Endothelial cell of umbilical vein (primary cell): ENCODE measurements at regions not wholly inside any gene's neighbourhood (a gene's known extent, or its start where the extent isn't known, plus 50 kb on each side); places are given as distances from the start of the nearest gene placed in this dataset.

Experiments
- BruUV-seq: library from RNA; stranded (reverse); fragments of 400-500 nt; replicated peaks from 2 replicates; lab custom pipeline; 2021; lab: Mats Ljungman, UMichigan
- CTCF ChIA-PET: fragments of 300-600, 350-600 bp; sonication (Branson Sonifier 250); formaldehyde crosslinking; loops from one replicate; lab custom pipeline; 2021; ENCODE audit warnings: antibody characterized with exemption, inconsistent platforms; lab: Charles Lee
- POLR2A ChIA-PET: fragments of 300-600, 350-600 bp; sonication (Branson Sonifier 250); formaldehyde crosslinking; loops from one replicate; lab custom pipeline; 2021; ENCODE audit warnings: antibody characterized with exemption, inconsistent platforms; lab: Charles Lee
- DNase-seq: peaks from one replicate; pipeline ENCODE4 v3.0.0-alpha.2; 2011; ENCODE audit warnings: low read depth, low spot score
- FAIRE-seq: peaks from 2 replicates; lab custom pipeline; 2011; peaks lifted over from hg19 to GRCh38; lab: Jason Lieb, UNC
- H2AFZ ChIP-seq: 2 replicates; pipeline ENCODE4 v1.6.0; 2012; ENCODE audit warnings: low read depth, low read length, control low read depth, inconsistent platforms
- H3K27ac ChIP-seq: 2 replicates; pipeline ENCODE4 v1.5.1; 2011; ENCODE audit warnings: low read depth, mild to moderate bottlenecking, control low read depth, low read length, moderate library complexity; ENCODE audit not compliant: insufficient read depth
- H3K27me3 ChIP-seq, 2 experiments: 2 replicates each; pipeline versions ENCODE4 v1.6.0 to v1.6.1; 2011; ENCODE audit warnings: low read length in 2 of 2, mixed read lengths in 1 of 2; ENCODE audit not compliant: control insufficient read depth in 2 of 2, insufficient read depth in 2 of 2
- H3K36me3 ChIP-seq, 2 experiments: 2 replicates in 1 of 2; 3 replicates in 1 of 2; pipeline ENCODE4 v1.5.1; 2011; ENCODE audit warnings: low read length in 2 of 2, mild to moderate bottlenecking in 1 of 2, moderate library complexity in 1 of 2; ENCODE audit not compliant: control insufficient read depth in 2 of 2, insufficient read depth in 2 of 2; ENCODE audit errors: extremely low read depth in 1 of 2
- H3K4me1 ChIP-seq: 3 replicates; pipeline ENCODE4 v1.5.1; 2011; ENCODE audit warnings: mild to moderate bottlenecking, low read length; ENCODE audit not compliant: control insufficient read depth, insufficient read depth; ENCODE audit errors: extremely low read depth
- H3K4me2 ChIP-seq: 2 replicates; pipeline ENCODE4 v1.6.1; 2011; ENCODE audit warnings: low read length, control low read depth, mixed read lengths; ENCODE audit not compliant: insufficient read depth
- H3K4me3 ChIP-seq, 3 experiments: fragments of 200-600 bp in 1 of 3; sonication (generic), shearing (Covaris generic) in 1 of 3; replicated peaks in 1 of 3; 2 replicates each; pipeline ENCODE4 v1.5.1; 2011 to 2016; ENCODE audit warnings: control low read depth in 3 of 3, low read length in 3 of 3, mild to moderate bottlenecking in 2 of 3, inconsistent platforms in 1 of 3, low read depth in 1 of 3, moderate library complexity in 1 of 3; ENCODE audit not compliant: insufficient read depth in 1 of 3
- H3K79me2 ChIP-seq: 2 replicates; pipeline ENCODE4 v1.6.0; 2012; ENCODE audit warnings: low read length, inconsistent platforms; ENCODE audit not compliant: control insufficient read depth, insufficient read depth
- H3K9ac ChIP-seq: replicated peaks from 2 replicates; pipeline ENCODE3; 2011; ENCODE audit warnings: low read length, control low read depth; ENCODE audit not compliant: insufficient read depth; ENCODE audit errors: extremely low read depth
- H3K9me1 ChIP-seq: replicated peaks from 3 replicates; pipeline ENCODE4 v1.6.0; 2011; ENCODE audit warnings: mild to moderate bottlenecking, low read length; ENCODE audit not compliant: control insufficient read depth, insufficient read depth; ENCODE audit errors: extremely low read depth
- H3K9me3 ChIP-seq: replicated peaks from 2 replicates; pipeline ENCODE4 v1.5.1; 2012; ENCODE audit warnings: low read length, inconsistent platforms; ENCODE audit not compliant: control insufficient read depth, insufficient read depth
- H4K20me1 ChIP-seq: replicated peaks from 2 replicates; pipeline ENCODE3; 2011; ENCODE audit warnings: mild to moderate bottlenecking, low read length; ENCODE audit not compliant: control insufficient read depth, insufficient read depth; ENCODE audit errors: extremely low read depth
- CTCF ChIP-seq, 2 donors: IDR thresholded peaks; 1 replicate in 1 of 2; 2 replicates in 1 of 2; pipeline ENCODE4 v1.5.1; 2011; ENCODE audit warnings: low read length in 2 of 2, mild to moderate bottlenecking in 2 of 2, moderate library complexity in 2 of 2, control low read depth in 1 of 2, inconsistent platforms in 1 of 2, low read depth in 1 of 2; ENCODE audit not compliant: insufficient read depth in 1 of 2; ENCODE audit errors: extremely low read depth in 1 of 2
- EZH2 ChIP-seq: IDR thresholded peaks from 2 replicates; pipeline ENCODE4 v1.6.1; 2012; ENCODE audit warnings: borderline replicate concordance, low read depth, mild to moderate bottlenecking, moderate library complexity, low read length, inconsistent platforms; ENCODE audit not compliant: severe bottlenecking
- FOS ChIP-seq: IDR thresholded peaks from 2 replicates; pipeline ENCODE4 v1.6.1; 2011; ENCODE audit warnings: mild to moderate bottlenecking, low read length, moderate library complexity, borderline replicate concordance; ENCODE audit not compliant: insufficient read depth
- GATA2 ChIP-seq: IDR thresholded peaks from 2 replicates; pipeline ENCODE4 v1.7.0; 2011; ENCODE audit warnings: low read depth, mild to moderate bottlenecking, moderate library complexity, mixed read lengths, low read length; ENCODE audit not compliant: insufficient read length, insufficient read depth
- JUN ChIP-seq: IDR thresholded peaks from 2 replicates; pipeline ENCODE4 v1.6.1; 2011; ENCODE audit warnings: borderline replicate concordance, low read depth; ENCODE audit not compliant: insufficient read length, insufficient read depth
- MAX ChIP-seq: IDR thresholded peaks from 2 replicates; pipeline ENCODE4 v1.6.1; 2011; ENCODE audit not compliant: insufficient read depth, insufficient read length
- MYC ChIP-seq: IDR thresholded peaks from one replicate; pipeline ENCODE4 v1.6.1; 2011; ENCODE audit warnings: mild to moderate bottlenecking, low read depth, low read length
- POLR2A ChIP-seq: IDR thresholded peaks from 2 replicates; pipeline ENCODE4 v1.6.1; 2012; ENCODE audit warnings: low read depth, mild to moderate bottlenecking, control low read depth, low read length
- dilution Hi-C: fragments of 300-500 bp; cut with MboI; formaldehyde crosslinking; loops from one replicate; pipeline ENCODE4 v1.15.0; 2019; ENCODE audit warnings: low sequenced_read_pairs; ENCODE audit not compliant: extremely low pct_ligation_motif_present
- intact Hi-C: fragments of 100-400 bp; cut with micrococcal nuclease; formaldehyde crosslinking; loops from one replicate; pipeline ENCODE4 v1.10.0; 2022

- DNase-seq: no peak
- no TSS peak for BruUV-seq
- no peaks in the 10 kb centered on the region for H3K9me1 ChIP-seq
- no peak overlapping the region for H3K27ac ChIP-seq
- no peak overlapping the region for H3K9ac ChIP-seq
- intact Hi-C loops (no loop called here), dilution Hi-C loops (no loop called here)
- H3K36me3 ChIP-seq: no peaks in the 10 kb centered on the region
- H3K4me3 ChIP-seq: no peak overlapping the region
- no peaks in the 10 kb centered on the region for H3K79me2 ChIP-seq
- no peaks in the 10 kb centered on the region for H3K4me1 ChIP-seq
- no peak overlapping the region for H3K4me2 ChIP-seq
- no peak for TF ChIP-seq POLR2A
- no peak for TF ChIP-seq FOS
- TF ChIP-seq CTCF (IDR thresholded peaks at IDR 0.05; ENCODE audit: extremely low read depth in 1 of 2, insufficient read depth in 1 of 2, low read depth in 1 of 2, low read length in 2 of 2): no peak
- no peak for FAIRE-seq
- ChIA-PET CTCF (interaction anchor here (0.8 to 0.9 kb wide), 2 partner anchors 12 to 16 kb away, joined by 3 read pairs; no protein-coding TSS in a partner anchor), POLR2A (no interaction called here)
- no peaks in the 10 kb centered on the region for H4K20me1 ChIP-seq
- H3K9me3 ChIP-seq: no peaks in the 10 kb centered on the region
- no peaks in the 10 kb centered on the region for H3K27me3 ChIP-seq
- H2AFZ ChIP-seq: no peak overlapping the region
Measured at GRCh38 chr6:164122109-164122508, 707.6 kb downstream of the QKI start.

- Histone ChIP-seq H2AFZ (no peak overlapping the region), H3K9ac (no peak overlapping the region), H4K20me1 (no peaks in the 10 kb centered on the region), H3K36me3 (no peaks in the 10 kb centered on the region), H3K9me1 (no peaks in the 10 kb centered on the region), H3K4me3 (no peak overlapping the region), H3K27ac (no peak overlapping the region), H3K79me2 (no peaks in the 10 kb centered on the region), H3K27me3 (no peaks in the 10 kb centered on the region), H3K9me3 (no peaks in the 10 kb centered on the region), H3K4me1 (no peaks in the 10 kb centered on the region), H3K4me2 (no peak overlapping the region)
- FAIRE-seq (no peak), DNase-seq (no peak)
- dilution Hi-C loops (no loop called here), intact Hi-C loops (no loop called here)
- no TSS peak for BruUV-seq
- no peak for TF ChIP-seq MAX
- TF ChIP-seq POLR2A: no peak
- TF ChIP-seq CTCF (IDR thresholded peaks at IDR 0.05; ENCODE audit: extremely low read depth in 1 of 2, insufficient read depth in 1 of 2, low read depth in 1 of 2, low read length in 2 of 2): no peak
- TF ChIP-seq MYC: no peak
- no peak for TF ChIP-seq FOS
- TF ChIP-seq EZH2: no peak
- TF ChIP-seq JUN: no peak
- TF ChIP-seq GATA2: no peak
- ChIA-PET POLR2A (no interaction called here), CTCF (interaction anchor here (0.8 to 2.8 kb wide), 2 partner anchors 11 to 12 kb away, joined by 3 to 9 read pairs; no protein-coding TSS in a partner anchor)
Measured at GRCh38 chr6:164121527-164121926, 707.0 kb downstream of the QKI start.
